H9 (cell line): ENCODE measurements at regions not wholly inside any gene's neighbourhood (a gene's known extent, or its start where the extent isn't known, plus 50 kb on each side); places are given as distances from the start of the nearest gene placed in this dataset.

Source experiments
- DNase-seq: peaks from one replicate; pipeline ENCODE4 v3.0.0-alpha.2; 2017
- H2AFZ ChIP-seq: one replicate; pipeline ENCODE4 v1.6.1; 2013; ENCODE audit warnings: mild to moderate bottlenecking, low read length, control low read depth, moderate library complexity
- H2AK5ac ChIP-seq: 2 replicates; pipeline ENCODE4 v1.6.1; 2013; ENCODE audit warnings: low read length, control low read depth, mixed read lengths; ENCODE audit not compliant: insufficient read length
- H2BK120ac ChIP-seq: one replicate; pipeline ENCODE4 v1.6.1; 2013; ENCODE audit warnings: low read depth, mild to moderate bottlenecking, low read length, control low read depth, inconsistent platforms; ENCODE audit not compliant: poor library complexity, severe bottlenecking
- H2BK12ac ChIP-seq: 2 replicates; pipeline ENCODE4 v1.6.1; 2013; ENCODE audit warnings: low read length, control low read depth, mixed read lengths, low read depth; ENCODE audit not compliant: insufficient read length
- H2BK15ac ChIP-seq: 2 replicates; pipeline ENCODE4 v1.6.1; 2013; ENCODE audit warnings: low read depth, low read length, control low read depth
- H2BK20ac ChIP-seq: one replicate; pipeline ENCODE4 v1.6.1; 2013; ENCODE audit warnings: low read depth, mild to moderate bottlenecking, low read length, control low read depth, inconsistent platforms; ENCODE audit not compliant: poor library complexity, severe bottlenecking
- H2BK5ac ChIP-seq: 2 replicates; pipeline ENCODE4 v1.6.1; 2013; ENCODE audit warnings: low read length, control low read depth, mixed read lengths; ENCODE audit not compliant: insufficient read length
- H3K14ac ChIP-seq: 2 replicates; pipeline ENCODE4 v1.6.1; 2013; ENCODE audit warnings: low read length, control low read depth; ENCODE audit not compliant: insufficient read depth
- H3K18ac ChIP-seq: 2 replicates; pipeline ENCODE4 v1.6.1; 2013; ENCODE audit warnings: low read depth, mild to moderate bottlenecking, mixed read lengths, low read length, control low read depth; ENCODE audit not compliant: insufficient read length
- H3K23ac ChIP-seq: 2 replicates; pipeline ENCODE4 v1.6.1; 2013; ENCODE audit warnings: low read length, control low read depth, mixed read lengths, low read depth; ENCODE audit not compliant: insufficient read length
- H3K23me2 ChIP-seq: 2 replicates; pipeline ENCODE4 v1.6.1; 2013; ENCODE audit warnings: low read depth, mild to moderate bottlenecking, mixed read lengths, low read length, control low read depth; ENCODE audit not compliant: insufficient read length, poor library complexity, severe bottlenecking
- H3K27ac ChIP-seq: 2 replicates; pipeline ENCODE4 v1.5.1; 2013; ENCODE audit warnings: low read length, control low read depth, mixed read lengths, low read depth; ENCODE audit not compliant: insufficient read length
- H3K27me3 ChIP-seq: 2 replicates; pipeline ENCODE4 v1.6.1; 2013; ENCODE audit warnings: low read length, control low read depth, inconsistent platforms; ENCODE audit not compliant: insufficient read depth
- H3K4ac ChIP-seq: 2 replicates; pipeline ENCODE4 v1.6.1; 2013; ENCODE audit warnings: low read depth, mild to moderate bottlenecking, control low read depth, inconsistent platforms, low read length, moderate library complexity
- H3K4me1 ChIP-seq: 2 replicates; pipeline ENCODE4 v1.6.1; 2013; ENCODE audit warnings: low read length, control low read depth, inconsistent platforms; ENCODE audit not compliant: insufficient read depth
- H3K4me2 ChIP-seq: 2 replicates; pipeline ENCODE4 v1.6.1; 2013; ENCODE audit warnings: low read length, control low read depth, mixed read lengths; ENCODE audit not compliant: insufficient read length, insufficient read depth
- H3K56ac ChIP-seq: 2 replicates; pipeline ENCODE4 v1.6.1; 2013; ENCODE audit warnings: low read depth, mild to moderate bottlenecking, mixed read lengths, low read length, control low read depth; ENCODE audit not compliant: insufficient read length
- H3K79me1 ChIP-seq: 2 replicates; pipeline ENCODE4 v1.6.1; 2013; ENCODE audit warnings: low read depth, mild to moderate bottlenecking, moderate library complexity, low read length, control low read depth, inconsistent platforms; ENCODE audit not compliant: insufficient read depth, poor library complexity, severe bottlenecking
- H3K79me2 ChIP-seq: 2 replicates; pipeline ENCODE4 v1.6.1; 2013; ENCODE audit warnings: low read length, control low read depth, inconsistent platforms; ENCODE audit not compliant: insufficient read depth
- H3K9ac ChIP-seq: 2 replicates; pipeline ENCODE4 v1.6.1; 2013; ENCODE audit warnings: low read length, control low read depth, mixed read lengths; ENCODE audit not compliant: insufficient read length; ENCODE audit errors: extremely low read depth
- H3K9me3 ChIP-seq: one replicate; pipeline ENCODE4 v1.6.1; 2013; ENCODE audit warnings: low read depth, low read length, inconsistent platforms; ENCODE audit not compliant: control insufficient read depth
- H3T11ph ChIP-seq: one replicate; pipeline ENCODE4 v1.6.1; 2013; ENCODE audit warnings: mild to moderate bottlenecking, low read length, control low read depth, inconsistent platforms
- H4K20me1 ChIP-seq: one replicate; pipeline ENCODE4 v1.6.1; 2013; ENCODE audit not compliant: control insufficient read depth, insufficient read length, insufficient read depth
- H4K5ac ChIP-seq: 2 replicates; pipeline ENCODE4 v1.6.1; 2013; ENCODE audit warnings: low read depth, mild to moderate bottlenecking, mixed read lengths, low read length, control low read depth; ENCODE audit not compliant: insufficient read length
- H4K8ac ChIP-seq: replicated peaks from 2 replicates; pipeline ENCODE4 v1.6.1; 2013; ENCODE audit warnings: low read length, control low read depth, mixed read lengths, low read depth; ENCODE audit not compliant: insufficient read length
- H4K91ac ChIP-seq: 2 replicates; pipeline ENCODE4 v1.6.1; 2013; ENCODE audit warnings: low read depth, mild to moderate bottlenecking, moderate library complexity, mixed read lengths, low read length, control low read depth; ENCODE audit not compliant: insufficient read length
- H3K27ac Mint-ChIP-seq, 3 experiments: 2 replicates in 2 of 3; 3 replicates in 1 of 3; pipeline ENCODE4 v1.8.0; 2020 to 2021; ENCODE audit warnings: mixed read lengths in 3 of 3, mild to moderate bottlenecking in 1 of 3, moderate library complexity in 1 of 3
- H3K27me3 Mint-ChIP-seq: 2 replicates; pipeline ENCODE4 v1.8.0; 2021; ENCODE audit warnings: low read depth, mild to moderate bottlenecking, moderate library complexity, mixed read lengths
- H3K36me3 Mint-ChIP-seq, 3 experiments: 2 replicates in 2 of 3; 3 replicates in 1 of 3; pipeline ENCODE4 v1.8.0; 2020 to 2021; ENCODE audit warnings: low read depth in 3 of 3, mixed read lengths in 3 of 3; ENCODE audit not compliant: insufficient read depth in 1 of 3
- H3K4me1 Mint-ChIP-seq, 2 experiments: 2 replicates each; pipeline ENCODE4 v1.8.0; 2020; ENCODE audit warnings: mixed read lengths in 2 of 2
- H3K4me3 Mint-ChIP-seq, 2 experiments: 2 replicates in 1 of 2; 3 replicates in 1 of 2; pipeline ENCODE4 v1.8.0; 2020 to 2021; ENCODE audit warnings: mild to moderate bottlenecking in 2 of 2, mixed read lengths in 2 of 2, moderate library complexity in 1 of 2
- H3K9me3 Mint-ChIP-seq, 2 experiments: 2 replicates in 1 of 2; 3 replicates in 1 of 2; pipeline ENCODE4 v1.8.0; 2020; ENCODE audit warnings: mild to moderate bottlenecking in 2 of 2, mixed read lengths in 2 of 2, moderate library complexity in 1 of 2
- CTCF ChIP-seq: fragments of 200-600 bp; sonication (generic); conservative IDR thresholded peaks from 3 replicates; pipeline ENCODE4 v1.8.0; 2021; ENCODE audit warnings: antibody characterized with exemption, mild to moderate bottlenecking
- WGBS: extraction: QIAGEN DNeasy Blood & Tissue Kit; methylation state at CpG from one replicate; pipeline ENCODE4 v1.1.7; 2013; ENCODE audit warnings: missing lambda C conversion rate, low lambda C conversion rate, mixed read lengths; ENCODE audit not compliant: insufficient read length; ENCODE audit errors: extremely low coverage; 5-methylcytosine and 5-hydroxymethylcytosine counted together

GRCh38 chr10:113399065-113399464, 153.8 kb upstream of the HABP2 start:
- Histone ChIP-seq H3K9ac (no peak overlapping the region), H2BK5ac (no peak overlapping the region), H3K4ac (no peak overlapping the region), H3K4me1 (peaks cover 8% of the 10 kb centered on the region; the same call in 1 of the 2 replicates), H3K79me1 (no peaks in the 10 kb centered on the region), H2BK12ac (no peak overlapping the region), H4K8ac (no peak overlapping the region), H4K91ac (no peak overlapping the region), H2BK15ac (no peak overlapping the region), H3K14ac (no peak overlapping the region), H3K79me2 (no peaks in the 10 kb centered on the region), H2AK5ac (no peak overlapping the region), H2AFZ (no peak overlapping the region), H2BK120ac (no peak overlapping the region), H3K27me3 (no peaks in the 10 kb centered on the region), H3K56ac (no peak overlapping the region), H3K23ac (no peak overlapping the region), H4K20me1 (no peaks in the 10 kb centered on the region), H4K5ac (no peak overlapping the region), H3K18ac (no peak overlapping the region), H3T11ph (no peak overlapping the region), H3K4me2 (no peak overlapping the region), H3K27ac (no peak overlapping the region), H3K23me2 (no peaks in the 10 kb centered on the region), H2BK20ac (no peak overlapping the region), H3K9me3 (no peaks in the 10 kb centered on the region)
- DNase-seq, result no peak
- TF ChIP-seq CTCF, result no peak
- peaks cover 7 to 19% of the 10 kb centered on the region in 2 experiments for H3K4me1 Mint-ChIP-seq
- H3K27me3 Mint-ChIP-seq, result peaks cover 9% of the 10 kb centered on the region
- H3K9me3 Mint-ChIP-seq, result no peaks in the 10 kb centered on the region; a peak in 1 of 5 replicates
- H3K27ac Mint-ChIP-seq, result 0 out of 7 replicates have a peak overlapping the region, but pooled peaks of 1 of the 3 experiments have one; percentile 70
- WGBS, result no CpG with 5 or more reads among the region's 4 CpGs
- H3K36me3 Mint-ChIP-seq, result no peaks in the 10 kb centered on the region; a peak in 2 of 7 replicates
- H3K4me3 Mint-ChIP-seq, result no peak overlapping the region
